H1 (cell line): ENCODE measurements at regions not wholly inside any gene's neighbourhood (a gene's known extent, or its start where the extent isn't known, plus 50 kb on each side); places are given as distances from the start of the nearest gene placed in this dataset.

ENCODE experiments used
- CTCF ChIA-PET: fragments of 300-600 bp; sonication (Branson Sonifier 250); formaldehyde crosslinking; loops from one replicate; lab custom pipeline; 2021; ENCODE audit not compliant: partially characterized antibody; lab: Charles Lee
- POLR2A ChIA-PET: fragments of 300-600 bp; sonication (Branson Sonifier 250); formaldehyde crosslinking; loops from one replicate; lab custom pipeline; 2021; ENCODE audit warnings: inconsistent platforms; ENCODE audit not compliant: partially characterized antibody; lab: Charles Lee
- DNase-seq, 2 experiments: peaks; one replicate each; pipeline versions ENCODE4 v3.0.0 to v3.0.0-alpha.2; 2010 to 2022; ENCODE audit warnings: low spot score in 2 of 2, low read depth in 1 of 2, mixed read lengths in 1 of 2
- FAIRE-seq: peaks from 2 replicates; lab custom pipeline; 2011; peaks lifted over from hg19 to GRCh38; lab: Jason Lieb, UNC
- H2AFZ ChIP-seq: 2 replicates; pipeline ENCODE4 v1.8.1; 2012; ENCODE audit warnings: low read length, inconsistent platforms
- H2AK5ac ChIP-seq: 2 replicates; pipeline ENCODE4 v1.6.1; 2013; ENCODE audit warnings: low read depth, low read length
- H2BK120ac ChIP-seq: replicated peaks from 2 replicates; pipeline ENCODE3; 2013; ENCODE audit warnings: low read depth, low read length, inconsistent platforms
- H2BK12ac ChIP-seq: 2 replicates; pipeline ENCODE4 v1.6.1; 2013; ENCODE audit warnings: low read depth, low read length
- H2BK15ac ChIP-seq: 2 replicates; pipeline ENCODE4 v1.6.1; 2013; ENCODE audit warnings: low read length
- H2BK20ac ChIP-seq: 2 replicates; pipeline ENCODE4 v1.6.1; 2013; ENCODE audit warnings: low read length
- H2BK5ac ChIP-seq: 2 replicates; pipeline ENCODE4 v1.6.1; 2013; ENCODE audit warnings: low read depth, low read length
- H3K14ac ChIP-seq: 2 replicates; pipeline ENCODE4 v1.6.1; 2013; ENCODE audit warnings: inconsistent platforms; ENCODE audit not compliant: insufficient read length
- H3K18ac ChIP-seq: 2 replicates; pipeline ENCODE4 v1.6.1; 2013; ENCODE audit warnings: low read length; ENCODE audit errors: extremely low read depth
- H3K23ac ChIP-seq: 2 replicates; pipeline ENCODE4 v1.6.1; 2013; ENCODE audit warnings: inconsistent platforms; ENCODE audit not compliant: insufficient read length
- H3K23me2 ChIP-seq: 2 replicates; pipeline ENCODE4 v1.6.1; 2013; ENCODE audit warnings: low read depth, low read length
- H3K27ac ChIP-seq: 2 replicates; pipeline ENCODE4 v1.6.1; 2011; ENCODE audit warnings: low read depth, low read length, inconsistent platforms
- H3K27me3 ChIP-seq, 4 experiments: replicated peaks in 1 of 4; 1 replicate in 1 of 4; 2 replicates in 3 of 4; pipeline versions ENCODE4 v1.6.1 to v1.8.1; 2011 to 2013; ENCODE audit warnings: low read length in 3 of 4, mild to moderate bottlenecking in 3 of 4, inconsistent platforms in 2 of 4, mixed read lengths in 2 of 4, moderate library complexity in 1 of 4; ENCODE audit not compliant: control insufficient read depth in 3 of 4, insufficient read depth in 3 of 4; ENCODE audit errors: extremely low read depth in 1 of 4
- H3K36me3 ChIP-seq, 4 experiments: 2 replicates each; pipeline versions ENCODE4 v1.6.1 to v1.8.1; 2011 to 2013; ENCODE audit warnings: mild to moderate bottlenecking in 4 of 4, low read length in 3 of 4, moderate library complexity in 2 of 4, control low read depth in 1 of 4, inconsistent platforms in 1 of 4; ENCODE audit not compliant: insufficient read depth in 4 of 4, control insufficient read depth in 2 of 4
- H3K4ac ChIP-seq: replicated peaks from 2 replicates; pipeline ENCODE3; 2013; ENCODE audit warnings: low read length, low read depth, mixed read lengths, inconsistent platforms; ENCODE audit not compliant: insufficient read length
- H3K4me1 ChIP-seq, 4 experiments: replicated peaks in 1 of 4; 1 replicate in 1 of 4; 2 replicates in 3 of 4; pipeline versions ENCODE4 v1.6.1 to v1.8.1; 2011 to 2013; ENCODE audit warnings: low read length in 3 of 4, inconsistent platforms in 2 of 4, mixed read lengths in 1 of 4; ENCODE audit not compliant: insufficient read depth in 4 of 4, control insufficient read depth in 3 of 4
- H3K4me2 ChIP-seq, 2 experiments: 2 replicates each; pipeline versions ENCODE4 v1.6.1 to v1.8.1; 2011 to 2013; ENCODE audit warnings: low read depth in 2 of 2, low read length in 2 of 2, control low read depth in 1 of 2, inconsistent platforms in 1 of 2, mild to moderate bottlenecking in 1 of 2; ENCODE audit not compliant: insufficient read depth in 1 of 2
- H3K4me3 ChIP-seq, 4 experiments: fragments of 200-600, 300-600 bp in 1 of 4; sonication (generic), shearing (Covaris generic), sonication (Bioruptor Twin) in 1 of 4; 2 replicates each; pipeline versions ENCODE4 v1.5.1 to v1.8.1; 2011 to 2016; ENCODE audit warnings: low read length in 4 of 4, low read depth in 3 of 4, control low read depth in 2 of 4, inconsistent platforms in 2 of 4, mild to moderate bottlenecking in 2 of 4, mixed read lengths in 1 of 4, moderate library complexity in 1 of 4; ENCODE audit not compliant: insufficient read depth in 2 of 4; ENCODE audit errors: extremely low read depth in 1 of 4
- H3K56ac ChIP-seq: replicated peaks from 2 replicates; pipeline ENCODE3; 2013; ENCODE audit warnings: low read depth, mild to moderate bottlenecking, mixed read lengths, low read length, inconsistent platforms; ENCODE audit not compliant: insufficient read length
- H3K79me1 ChIP-seq: 2 replicates; pipeline ENCODE4 v1.6.1; 2013; ENCODE audit warnings: low read depth, low read length, control low read depth
- H3K79me2 ChIP-seq, 2 experiments: 2 replicates each; pipeline versions ENCODE4 v1.6.1 to v1.8.1; 2012 to 2013; ENCODE audit warnings: low read length in 2 of 2, mild to moderate bottlenecking in 2 of 2, inconsistent platforms in 1 of 2; ENCODE audit not compliant: insufficient read depth in 2 of 2, control insufficient read depth in 1 of 2
- H3K9ac ChIP-seq, 4 experiments: replicated peaks in 1 of 4; 1 replicate in 1 of 4; 2 replicates in 3 of 4; pipeline versions ENCODE4 v1.6.1 to v1.8.1; 2011 to 2013; ENCODE audit warnings: low read depth in 3 of 4, low read length in 3 of 4, control low read depth in 2 of 4, mild to moderate bottlenecking in 2 of 4, moderate library complexity in 2 of 4, inconsistent platforms in 1 of 4; ENCODE audit errors: extremely low read depth in 1 of 4
- H3K9me3 ChIP-seq, 2 experiments: 2 replicates each; pipeline versions ENCODE4 v1.6.1 to v1.8.1; 2012 to 2013; ENCODE audit warnings: mild to moderate bottlenecking in 2 of 2, moderate library complexity in 2 of 2, control low read depth in 1 of 2, inconsistent platforms in 1 of 2, low read depth in 1 of 2, low read length in 1 of 2, mixed read lengths in 1 of 2; ENCODE audit not compliant: insufficient read depth in 2 of 2
- H4K20me1 ChIP-seq, 2 experiments: replicated peaks in 1 of 2; 2 replicates each; pipeline versions ENCODE3 to v1.8.1; 2011 to 2013; ENCODE audit warnings: inconsistent platforms in 2 of 2, low read length in 2 of 2, mild to moderate bottlenecking in 1 of 2; ENCODE audit not compliant: insufficient read depth in 2 of 2, control insufficient read depth in 1 of 2
- H4K5ac ChIP-seq: 2 replicates; pipeline ENCODE4 v1.6.1; 2013; ENCODE audit warnings: low read length, low read depth, mixed read lengths, inconsistent platforms; ENCODE audit not compliant: insufficient read length
- H4K8ac ChIP-seq: 2 replicates; pipeline ENCODE4 v1.8.0; 2013; ENCODE audit warnings: mild to moderate bottlenecking, moderate library complexity, low read length, inconsistent platforms; ENCODE audit not compliant: insufficient read depth; ENCODE audit errors: extremely low read depth
- H4K91ac ChIP-seq: replicated peaks from 2 replicates; pipeline ENCODE3; 2013; ENCODE audit warnings: low read length, mixed read lengths, inconsistent platforms; ENCODE audit not compliant: insufficient read length
- BCL11A ChIP-seq, 2 experiments: IDR thresholded peaks; one replicate each; pipeline ENCODE4 v1.6.1; 2011; ENCODE audit warnings: low read depth in 2 of 2, low read length in 2 of 2, mild to moderate bottlenecking in 2 of 2
- EP300 ChIP-seq, 2 experiments: IDR thresholded peaks; 1 replicate in 1 of 2; 2 replicates in 1 of 2; pipeline ENCODE4 v1.6.1; 2011 to 2012; ENCODE audit warnings: low read depth in 2 of 2, low read length in 2 of 2, mild to moderate bottlenecking in 2 of 2, borderline replicate concordance in 1 of 2, inconsistent platforms in 1 of 2, moderate library complexity in 1 of 2
- FOSL1 ChIP-seq: IDR thresholded peaks from 2 replicates; pipeline ENCODE4 v1.6.1; 2011; ENCODE audit warnings: mild to moderate bottlenecking, low read depth, low read length, moderate library complexity; ENCODE audit not compliant: insufficient read depth
- JUN ChIP-seq: IDR thresholded peaks from 2 replicates; pipeline ENCODE4 v1.6.1; 2011; ENCODE audit warnings: low read depth, mild to moderate bottlenecking, improper control_type of control experiment, low read length
- NRF1 ChIP-seq: IDR thresholded peaks from 2 replicates; pipeline ENCODE4 v1.6.1; 2011; ENCODE audit warnings: mild to moderate bottlenecking, low read depth, low read length, improper control_type of control experiment
- SP4 ChIP-seq: IDR thresholded peaks from 2 replicates; pipeline ENCODE4 v1.6.1; 2012; ENCODE audit warnings: low read length, inconsistent platforms
- WGBS, 2 experiments: shearing (Covaris generic) in 1 of 2; methylation state at CpG; one replicate each; pipeline versions ENCODE4 v1.1.6 to v1.1.7; 2013 to 2015; ENCODE audit warnings: low lambda C conversion rate in 2 of 2, mixed read lengths in 2 of 2, inconsistent platforms in 1 of 2, low coverage in 1 of 2, missing lambda C conversion rate in 1 of 2; ENCODE audit not compliant: insufficient replicate concordance in 2 of 2, insufficient coverage in 1 of 2, insufficient read length in 1 of 2; ENCODE audit errors: extremely low coverage in 1 of 2, missing lambda C conversion rate in 1 of 2; 5-methylcytosine and 5-hydroxymethylcytosine counted together
- TF ChIP-seq, protein P1 (sequence below): IDR thresholded peaks from 2 replicates; pipeline ENCODE4 v1.6.1; 2012; ENCODE audit warnings: inconsistent platforms
- TF ChIP-seq, protein P2 (sequence below): IDR thresholded peaks from 2 replicates; pipeline ENCODE4 v1.6.1; 2011; ENCODE audit warnings: low read depth, mild to moderate bottlenecking, low read length; ENCODE audit not compliant: insufficient read depth

DNA sequence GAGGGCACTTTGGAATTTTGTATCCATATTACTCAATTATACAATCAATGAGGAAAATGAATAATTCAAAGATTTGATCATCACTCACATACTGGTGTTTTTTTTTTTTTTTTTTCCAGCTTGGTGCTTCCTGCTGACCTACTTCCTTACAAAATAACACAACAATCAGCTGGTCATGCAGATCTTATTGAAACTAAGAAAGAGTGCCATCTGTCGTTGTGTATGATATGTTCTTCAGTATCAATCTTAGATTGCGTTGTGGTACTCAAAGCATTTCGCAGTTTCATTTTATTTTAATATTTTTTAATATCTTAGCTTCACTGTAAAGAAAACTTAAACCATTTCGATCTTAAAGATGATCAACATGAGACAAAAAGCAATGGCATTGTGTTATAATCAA is 155.6 kb downstream of the OGFRL1 start:
- no peak overlapping the region for H2BK12ac ChIP-seq

More for the DNA sequence above, 155.6 kb downstream of the OGFRL1 start:
- Histone ChIP-seq H2AK5ac (no peak overlapping the region), H3K36me3 (no peaks in the 10 kb centered on the region), H3K56ac (no peak overlapping the region), H3K27ac (no peak overlapping the region), H3K23me2 (no peaks in the 10 kb centered on the region), H4K20me1 (no peaks in the 10 kb centered on the region), H3K4me1 (no peaks in the 10 kb centered on the region), H2AFZ (peak overlapping the region; percentile 80; the same call in 1 of the 2 replicates), H4K91ac (no peak overlapping the region), H3K4ac (no peak overlapping the region), H4K5ac (no peak overlapping the region), H3K18ac (no peak overlapping the region), H4K8ac (no peak overlapping the region), H2BK20ac (no peak overlapping the region), H3K4me3 (no peak overlapping the region), H3K14ac (no peak overlapping the region), H2BK15ac (no peak overlapping the region), H3K27me3 (no peaks in the 10 kb centered on the region), H3K4me2 (no peak overlapping the region), H2BK5ac (no peak overlapping the region), H3K9me3 (peaks cover 2 to 5% of the 10 kb centered on the region in 2 experiments; a peak in 1 of 4 replicates), H3K23ac (no peak overlapping the region), H3K79me2 (no peaks in the 10 kb centered on the region), H2BK120ac (no peak overlapping the region), H3K9ac (no peak overlapping the region), H3K79me1 (no peaks in the 10 kb centered on the region)
- POLR2A ChIA-PET: no interaction called here
- WGBS, 2 experiments: 75% methylated on average over 4 of the region's 4 CpGs; no CpG with 5 or more reads in 1 of the 2 experiments
- DNase-seq (no peak), FAIRE-seq (no peak)
- CTCF ChIA-PET: interaction anchor here (0.6 to 0.9 kb wide), 2 partner anchors 25 to 158 kb away, joined by 3 read pairs; no protein-coding TSS in a partner anchor
- TF ChIP-seq EP300 (IDR thresholded peaks at IDR 0.05; ENCODE audit: borderline replicate concordance in 1 of 2, low read depth in 2 of 2, low read length in 2 of 2) (no peak), JUN (no peak), SP4 (no peak), NRF1 (no peak), FOSL1 (no peak), BCL11A (IDR thresholded peaks at IDR 0.05; ENCODE audit: low read depth in 2 of 2, low read length in 2 of 2) (no peak)
- TF ChIP-seq, protein P1, sequence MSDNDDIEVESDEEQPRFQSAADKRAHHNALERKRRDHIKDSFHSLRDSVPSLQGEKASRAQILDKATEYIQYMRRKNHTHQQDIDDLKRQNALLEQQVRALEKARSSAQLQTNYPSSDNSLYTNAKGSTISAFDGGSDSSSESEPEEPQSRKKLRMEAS: no peak
- TF ChIP-seq, protein P2, sequence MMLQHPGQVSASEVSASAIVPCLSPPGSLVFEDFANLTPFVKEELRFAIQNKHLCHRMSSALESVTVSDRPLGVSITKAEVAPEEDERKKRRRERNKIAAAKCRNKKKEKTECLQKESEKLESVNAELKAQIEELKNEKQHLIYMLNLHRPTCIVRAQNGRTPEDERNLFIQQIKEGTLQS: no peak
